NCI-H2107 (cell line): ENCODE measurements at regions not wholly inside any gene's neighbourhood (a gene's known extent, or its start where the extent isn't known, plus 50 kb on each side); places are given as distances from the start of the nearest gene placed in this dataset.

Experiments
- DNase-seq: peaks from one replicate; lab custom pipeline; 2025; lab: John Stamatoyannopoulos, UW

DNA sequence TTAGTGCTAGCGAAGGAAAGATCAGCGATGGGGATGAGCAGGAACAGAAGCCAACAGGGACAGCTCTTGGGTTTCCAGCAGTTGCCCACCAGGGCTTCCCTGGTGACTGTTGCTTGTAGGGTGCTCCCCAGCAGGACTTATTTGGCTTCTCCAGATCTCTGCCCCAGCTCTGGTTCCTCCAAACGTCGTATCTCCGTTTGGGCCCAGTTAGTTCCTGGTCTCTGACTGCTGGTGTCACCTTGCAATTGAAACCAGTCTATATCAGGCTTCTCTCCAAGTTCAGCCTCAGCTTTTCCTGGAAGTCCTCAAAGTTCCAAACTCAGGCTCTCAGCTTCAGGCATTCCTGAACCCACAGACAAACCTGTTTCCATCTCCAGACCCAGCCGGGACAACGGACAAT lies 70.8 kb upstream of the NXT1 start:
- no peak for DNase-seq

DNA sequence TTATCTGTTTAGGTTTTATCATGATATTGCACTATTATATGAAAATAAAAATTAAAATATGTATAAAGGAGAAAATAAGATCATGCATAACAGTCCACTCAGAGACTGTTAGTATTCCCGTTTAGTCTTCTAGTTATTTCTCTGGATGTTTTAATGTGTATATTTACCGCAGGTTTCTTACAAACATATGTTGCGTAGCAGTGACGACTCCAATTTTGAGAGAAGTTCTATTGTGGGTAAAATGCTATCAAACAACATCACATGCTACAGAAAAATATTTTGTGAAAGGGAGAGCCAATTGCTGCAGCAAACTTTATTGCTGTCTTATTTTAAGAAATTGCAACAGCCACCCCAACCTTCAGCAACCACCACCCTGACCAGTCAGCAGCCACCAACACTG lies 72.4 kb upstream of the NXT1 start:
- no peak for DNase-seq

DNA sequence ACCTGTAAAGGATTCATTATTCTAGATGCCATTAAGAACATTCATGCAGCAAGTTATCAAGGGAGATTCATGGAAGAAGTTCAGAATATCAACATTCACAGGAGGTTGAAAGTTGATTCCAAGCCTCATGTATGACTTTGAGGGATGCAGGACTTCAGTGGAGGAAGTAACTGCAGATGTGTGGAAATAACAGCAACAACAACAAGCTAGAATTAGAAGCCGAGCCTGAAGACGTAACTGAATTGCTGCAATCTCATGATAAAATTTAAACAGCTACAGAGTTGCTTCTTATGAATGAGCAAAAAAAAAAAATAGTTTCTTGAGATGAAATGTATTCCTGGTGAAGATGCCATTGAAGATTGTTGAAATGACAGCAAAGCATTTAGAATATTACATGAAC lies 73.3 kb upstream of the NXT1 start:
- DNase-seq, result no peak

DNA sequence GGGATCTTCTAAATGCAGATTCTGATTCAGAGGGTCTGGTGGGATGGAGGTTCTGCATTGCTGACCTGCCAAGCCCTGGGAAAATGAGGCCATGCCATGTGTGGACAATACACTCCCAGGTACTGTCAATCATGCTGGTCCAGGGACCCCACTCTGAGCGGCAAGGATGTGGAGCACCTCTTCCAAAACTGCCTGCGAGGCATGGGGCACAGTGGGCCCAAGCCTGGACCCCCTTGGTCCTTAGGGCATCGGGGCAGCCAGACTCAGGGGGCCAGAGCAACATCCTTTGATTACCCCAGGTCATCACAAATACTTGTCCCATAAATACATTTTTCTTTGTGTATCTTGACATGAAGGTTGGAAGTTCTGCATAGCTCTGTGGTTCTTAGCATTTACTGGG lies 76.8 kb upstream of the NXT1 start:
- no peak for DNase-seq

DNA sequence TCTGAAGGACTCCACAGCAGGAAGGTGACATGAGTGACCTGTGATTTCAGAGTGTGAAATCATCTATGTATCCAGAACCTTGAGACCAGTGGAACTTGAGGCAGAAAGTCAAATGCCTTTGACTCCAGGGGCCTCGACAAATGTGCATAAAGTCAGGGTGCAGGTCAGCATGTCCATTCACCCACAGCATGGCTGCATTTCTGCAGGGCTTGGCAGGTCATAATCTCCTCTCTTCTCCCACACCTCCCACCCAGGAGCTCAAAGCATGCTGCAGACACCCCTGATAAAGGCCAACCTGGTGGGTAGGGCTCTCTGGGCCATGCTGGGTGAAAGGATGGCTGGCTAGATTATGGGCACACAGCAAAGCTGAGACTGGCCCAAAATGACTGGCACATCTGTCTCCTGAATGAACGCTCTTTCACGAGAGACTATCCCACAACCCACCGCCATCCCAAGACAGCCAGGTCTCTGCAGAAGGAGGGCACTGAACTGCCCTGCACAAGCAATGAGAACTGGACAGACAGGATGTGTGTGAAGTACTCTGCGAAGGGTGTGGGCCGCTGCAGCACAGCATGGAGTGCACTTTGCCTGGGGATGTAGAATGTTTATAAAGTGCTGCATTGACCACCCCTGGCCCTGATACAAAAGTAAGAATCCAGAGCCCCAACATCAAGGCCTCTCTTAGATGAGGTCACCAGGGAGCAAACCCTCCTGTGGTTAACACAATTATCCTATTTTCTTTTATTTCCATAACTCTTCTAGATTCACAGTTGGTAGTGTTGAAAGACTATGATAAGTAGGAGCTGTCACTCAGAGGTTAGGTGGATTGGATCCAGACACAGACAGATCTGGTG lies 78.2 kb upstream of the NXT1 start:
- DNase-seq, result no peak

DNA sequence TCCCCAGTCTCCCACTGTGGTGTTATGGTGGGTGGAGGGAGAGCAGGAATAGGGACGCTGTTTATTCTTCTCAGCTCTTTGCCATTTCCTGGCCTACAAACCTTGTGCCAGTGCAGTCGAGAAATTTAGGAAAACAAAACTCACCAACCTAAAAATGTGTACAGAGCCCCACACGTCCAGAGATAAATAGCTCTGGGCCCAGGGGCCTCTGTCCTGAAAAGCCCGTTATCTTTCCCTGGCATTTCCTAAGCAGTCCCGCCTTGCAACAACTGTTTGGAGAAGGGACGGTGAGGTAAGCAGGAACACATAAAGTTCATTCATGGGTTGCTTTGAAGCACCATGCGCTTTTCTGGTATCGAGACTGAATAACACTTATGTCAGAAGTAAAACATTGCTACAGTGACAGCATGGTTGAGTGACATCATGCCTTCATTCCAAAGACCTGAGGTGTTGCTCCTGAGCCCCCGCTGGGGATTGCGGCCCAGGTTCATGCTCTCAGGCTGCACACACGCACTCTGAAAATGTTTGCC lies 80.1 kb upstream of the NXT1 start:
- no peak for DNase-seq

DNA sequence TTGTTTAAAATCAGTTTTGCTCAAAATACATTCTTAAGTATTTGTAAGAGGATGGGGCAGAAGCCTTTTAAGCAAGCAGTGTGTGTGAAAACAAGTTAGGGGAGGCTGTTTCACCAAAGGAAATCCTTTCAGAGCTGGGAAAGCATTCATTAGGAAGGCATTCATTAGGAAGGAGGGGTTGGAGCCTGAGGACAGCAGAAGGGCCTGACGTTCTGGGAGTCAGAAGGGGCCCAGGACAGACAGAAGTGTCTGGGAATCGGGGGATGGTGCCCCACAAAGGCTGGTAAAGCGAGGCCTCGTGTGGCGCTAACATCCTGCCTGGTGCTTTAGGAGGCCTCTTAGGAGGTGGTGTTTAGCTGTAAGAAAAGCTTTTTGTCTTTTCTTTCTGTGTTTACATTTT lies 80.6 kb upstream of the NXT1 start:
- no peak for DNase-seq

DNA sequence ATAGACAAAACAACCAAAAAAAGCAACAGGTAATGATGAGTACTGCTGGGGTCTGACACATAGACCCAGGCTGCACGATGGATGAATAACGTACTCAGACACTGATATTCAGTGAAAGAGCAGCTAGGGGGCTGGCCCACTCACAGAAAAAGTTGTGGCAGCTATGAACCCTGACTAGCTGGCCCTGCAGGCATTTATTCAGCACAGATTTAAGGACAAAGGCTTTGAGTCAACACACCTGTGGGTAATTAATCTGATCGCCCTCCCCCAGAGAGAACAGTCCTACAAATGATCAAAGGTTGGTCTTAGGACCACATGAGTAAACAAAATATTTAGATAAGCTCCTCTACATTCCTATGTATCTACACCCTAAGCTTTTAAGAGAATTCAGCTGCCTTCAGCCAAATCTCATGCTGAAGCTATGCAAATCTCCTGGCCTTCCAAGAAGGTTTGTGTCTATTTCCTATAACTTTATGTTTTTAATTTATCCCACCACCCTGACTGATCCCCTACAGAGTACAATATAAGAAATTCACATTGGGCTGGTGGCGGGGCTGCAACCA lies 81.7 kb upstream of the NXT1 start:
- DNase-seq, result no peak

DNA sequence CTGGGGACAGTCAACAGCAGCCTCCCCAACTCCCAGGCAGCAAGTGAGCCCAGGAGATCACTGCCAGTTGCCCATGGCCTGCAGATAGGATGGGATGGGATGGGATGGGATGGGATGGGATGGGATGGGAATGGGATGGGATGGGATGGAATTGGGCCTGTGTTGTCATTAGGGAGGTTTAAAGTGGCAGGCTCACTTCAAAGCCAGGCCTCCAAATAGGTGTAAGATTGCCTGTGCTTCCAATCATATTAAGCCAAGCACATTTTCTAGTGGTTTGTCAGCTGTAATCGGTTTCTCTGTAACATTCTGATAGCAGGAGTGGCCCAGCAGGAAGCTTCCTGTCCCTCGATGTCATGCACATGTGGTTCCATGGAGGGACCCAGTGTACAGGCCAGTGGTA lies 82.7 kb upstream of the NXT1 start:
- DNase-seq, result no peak

DNA sequence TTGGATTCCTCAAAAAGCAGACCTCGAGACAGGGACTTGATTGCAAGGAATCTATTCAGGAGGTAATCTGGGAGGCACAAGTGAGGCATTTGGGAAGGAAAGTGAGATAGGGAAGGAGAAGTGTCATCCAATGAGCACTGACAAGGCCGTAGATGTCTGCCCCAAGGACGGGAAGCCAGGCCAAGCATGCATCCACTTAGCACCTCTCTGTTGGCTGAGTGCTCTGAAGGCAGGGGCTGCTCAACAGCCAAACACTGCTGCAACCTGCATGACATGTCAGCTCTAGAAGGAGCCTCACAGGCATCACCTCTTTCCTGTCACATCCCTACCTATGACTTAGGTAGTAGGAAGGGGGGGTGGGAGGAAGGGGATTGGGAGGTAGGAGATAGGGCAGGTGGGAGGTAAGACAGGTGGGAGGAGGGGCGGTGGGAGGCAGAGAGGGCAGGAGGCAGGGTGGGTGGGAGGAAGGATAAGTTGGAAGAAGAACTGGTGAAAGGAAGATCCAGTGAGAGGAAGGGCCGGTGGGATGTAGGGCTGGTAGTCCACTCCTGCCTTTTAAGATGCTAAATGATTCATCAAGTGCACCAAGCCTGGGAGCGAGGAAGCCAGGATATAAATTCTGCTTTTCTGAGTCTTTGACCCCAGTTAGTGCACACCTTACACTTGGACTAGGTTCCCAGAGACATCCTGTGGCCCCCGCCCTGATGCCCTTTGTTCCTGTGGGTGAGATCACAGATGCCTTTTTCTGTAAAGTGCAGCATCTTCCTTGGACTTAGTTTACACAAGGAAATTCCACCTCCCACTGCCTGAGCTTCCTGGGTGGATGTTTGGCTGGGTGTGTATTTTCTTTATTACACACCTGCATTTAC lies 83.8 kb upstream of the NXT1 start:
- no peak for DNase-seq

DNA sequence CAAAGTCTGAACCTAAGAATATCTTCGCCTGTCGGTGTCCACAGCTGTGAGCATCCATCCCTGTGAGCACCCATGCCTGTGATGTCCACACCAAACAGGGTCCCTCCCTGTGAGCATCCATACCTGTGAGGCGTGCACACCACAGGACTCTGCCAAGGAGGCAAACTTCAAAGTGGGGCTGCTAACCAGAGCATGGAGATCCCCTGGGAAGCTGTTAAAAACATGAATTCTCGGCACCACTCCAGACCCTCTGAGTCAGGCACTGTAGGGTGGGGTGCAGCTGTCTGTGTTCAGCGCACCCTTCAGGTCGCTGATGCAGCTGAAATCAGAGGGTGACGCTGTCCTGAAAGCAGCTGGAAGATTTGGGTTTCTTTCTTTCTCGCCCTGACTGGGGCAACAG lies 85.4 kb upstream of the NXT1 start:
- no peak for DNase-seq

DNA sequence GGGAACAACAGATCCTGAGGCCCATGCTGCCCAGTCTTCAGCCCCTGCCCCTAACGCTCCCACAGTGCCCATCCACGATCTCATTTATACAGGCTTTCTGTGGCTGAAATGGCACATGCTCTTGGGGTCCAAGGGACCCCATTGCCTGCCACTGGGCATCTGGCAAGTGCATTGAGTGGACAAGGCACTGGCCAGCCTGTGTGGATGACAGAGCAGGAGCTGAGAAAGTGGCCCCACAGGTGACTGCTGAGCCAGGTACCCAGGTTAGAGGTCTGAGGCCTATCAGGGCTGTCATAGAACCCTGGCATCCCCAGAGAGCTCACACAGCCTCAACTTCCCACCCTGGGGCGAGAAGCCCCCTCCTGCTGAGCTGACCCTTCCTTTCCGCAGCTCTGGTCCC lies 86.0 kb upstream of the NXT1 start:
- no peak for DNase-seq

DNA sequence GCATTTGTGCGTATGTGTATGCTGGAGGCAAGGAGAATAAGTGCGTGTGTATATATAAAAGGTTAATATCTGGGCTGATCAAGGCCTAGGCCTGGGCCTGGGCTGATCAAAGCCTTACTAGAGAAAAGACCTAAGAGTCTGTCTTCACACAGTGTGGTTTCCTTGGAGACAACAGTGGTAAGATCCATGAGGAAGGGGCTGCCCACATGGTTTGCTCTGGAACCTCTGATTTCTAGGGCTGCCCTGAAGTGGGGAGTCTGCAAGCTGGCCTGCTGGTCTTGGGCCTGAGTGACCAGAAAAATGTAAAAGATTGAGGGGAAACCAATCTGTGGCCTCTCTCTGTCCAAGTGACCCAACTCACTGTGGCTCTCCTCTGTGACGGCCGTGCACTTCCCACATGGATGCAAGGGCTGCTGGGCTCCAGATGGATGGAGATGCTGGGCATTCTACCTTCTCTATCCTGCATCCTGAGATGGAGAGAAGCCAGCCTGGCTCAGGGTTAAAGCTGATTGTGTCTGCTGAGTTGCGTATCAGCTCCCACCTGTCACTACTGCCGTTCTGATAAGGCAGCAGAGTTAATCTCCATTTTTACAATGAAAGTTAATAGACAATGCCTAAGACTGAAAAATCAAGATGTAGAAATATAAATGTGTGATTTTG lies 90.3 kb upstream of the NXT1 start:
- DNase-seq, result no peak

DNA sequence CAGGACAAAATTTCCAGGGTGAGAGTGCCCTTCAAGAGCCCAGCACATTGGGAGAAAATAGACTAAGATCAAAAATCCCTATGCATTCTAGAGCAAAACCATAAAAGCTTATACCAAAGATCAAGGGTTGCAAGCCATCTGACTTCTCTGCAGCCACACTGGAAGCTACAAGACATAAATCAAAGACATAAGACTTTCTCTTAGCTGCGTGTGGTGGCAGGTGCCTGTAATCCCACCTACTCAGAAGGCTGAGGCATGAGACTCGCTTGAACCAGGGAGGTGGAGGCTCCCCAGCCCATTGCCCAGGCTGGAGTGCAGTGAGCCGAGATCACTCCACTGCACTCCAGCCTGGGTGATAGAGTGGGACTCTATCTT lies 91.9 kb upstream of the NXT1 start:
- DNase-seq, result no peak

DNA sequence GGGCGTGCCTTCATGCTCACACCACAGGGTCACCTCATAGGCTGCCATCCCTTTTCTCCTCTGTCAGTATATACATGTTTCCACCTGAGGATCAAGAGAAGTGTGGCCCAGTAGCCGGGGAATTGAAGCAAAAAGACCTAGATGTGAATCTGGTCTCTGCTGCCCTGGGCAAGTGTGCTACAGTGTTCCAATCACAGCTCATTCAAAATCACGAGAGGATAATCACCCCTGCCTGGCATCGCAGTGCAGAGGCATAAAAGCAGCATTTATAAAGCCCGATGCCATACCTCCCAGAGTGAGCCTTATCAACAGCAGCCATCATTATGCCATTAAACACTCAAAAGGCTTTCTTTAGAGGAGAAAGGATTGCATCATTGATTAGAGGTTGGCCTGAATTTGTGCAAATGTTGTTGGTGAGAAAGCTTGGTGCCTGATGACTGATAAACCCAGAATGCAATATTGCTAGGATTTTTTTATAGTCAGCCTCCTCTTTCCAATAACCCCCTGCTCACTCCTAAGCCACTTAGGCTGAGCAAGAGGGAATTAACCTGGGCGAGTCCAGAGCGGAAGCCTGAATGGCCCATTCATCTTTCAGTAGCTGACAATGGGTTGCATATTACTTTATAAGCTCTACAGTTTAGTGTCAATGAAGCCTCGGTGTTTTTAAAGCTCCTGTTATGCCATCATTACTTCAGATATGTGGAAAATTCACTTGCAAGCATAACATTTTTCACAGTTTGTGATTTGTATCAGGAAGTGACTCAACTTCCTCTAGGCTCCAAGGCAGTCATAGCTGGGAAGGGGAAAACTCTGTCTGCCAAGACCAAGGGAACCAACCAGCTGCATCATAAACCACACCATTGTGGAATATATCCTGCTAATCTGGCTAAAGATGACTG lies 92.5 kb upstream of the NXT1 start:
- DNase-seq, result no peak

DNA sequence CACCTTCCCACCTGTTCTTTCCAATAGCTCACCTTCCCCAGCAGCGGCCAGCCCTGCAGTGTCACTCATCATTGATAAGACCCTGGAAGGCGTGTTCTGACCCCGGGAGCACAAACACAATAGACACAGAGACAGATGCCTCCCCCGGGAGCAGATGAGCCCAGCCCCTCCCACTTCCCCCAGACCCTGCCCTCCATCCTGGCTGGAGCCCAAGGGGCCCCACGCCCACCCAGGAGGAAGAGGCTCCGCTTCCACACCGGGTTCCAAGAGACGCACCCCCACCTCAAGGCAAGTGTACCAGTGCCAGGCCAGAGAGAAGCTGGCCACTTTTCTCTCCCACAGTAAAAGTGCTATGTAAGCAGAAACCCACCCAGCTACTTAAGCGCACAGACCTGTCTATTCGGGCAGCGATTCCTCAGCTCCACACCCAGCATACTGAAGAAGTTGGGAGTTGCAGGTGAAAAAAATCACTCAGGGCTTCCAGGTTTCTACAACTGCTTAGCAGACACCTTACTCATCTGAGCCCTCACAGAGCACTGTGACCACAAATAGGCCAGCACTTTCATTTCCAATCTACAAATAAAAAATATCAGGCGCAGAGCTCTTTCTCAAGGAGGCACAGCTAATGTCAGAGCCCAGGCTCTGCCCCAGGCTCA lies 93.4 kb upstream of the NXT1 start:
- no peak for DNase-seq

DNA sequence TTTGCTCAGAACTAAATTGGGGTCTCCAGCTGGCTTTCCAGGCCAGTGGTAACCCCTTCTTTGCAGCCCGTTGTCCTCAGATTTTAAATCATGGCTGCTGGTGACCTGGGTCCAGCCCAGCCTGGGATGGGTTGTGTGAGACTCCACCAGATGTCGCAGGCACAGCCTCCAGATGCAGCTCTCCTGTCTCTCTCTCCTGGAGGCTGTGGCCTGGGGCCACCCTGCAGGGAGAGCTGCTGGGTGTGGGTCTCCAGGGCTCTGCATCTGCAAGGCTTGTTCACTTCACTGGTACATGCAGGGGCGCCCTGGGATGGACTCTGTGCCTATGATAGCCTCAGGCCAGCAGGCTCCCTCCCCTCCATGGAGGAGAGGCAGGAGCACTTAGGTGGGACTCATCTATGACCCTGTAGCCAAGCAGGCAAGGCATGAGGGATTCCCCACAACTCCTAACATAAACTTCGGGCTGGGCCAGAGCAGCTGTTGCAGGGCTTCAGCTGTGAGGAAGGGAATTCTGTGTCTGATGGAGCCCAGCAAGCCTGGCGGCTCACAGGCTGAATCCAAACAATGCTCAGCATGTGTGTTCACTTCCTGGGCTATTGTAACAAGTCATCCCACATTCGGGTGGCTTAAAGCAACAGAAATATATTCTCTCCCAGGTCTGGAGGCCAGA lies 94.7 kb upstream of the NXT1 start:
- no peak for DNase-seq

DNA sequence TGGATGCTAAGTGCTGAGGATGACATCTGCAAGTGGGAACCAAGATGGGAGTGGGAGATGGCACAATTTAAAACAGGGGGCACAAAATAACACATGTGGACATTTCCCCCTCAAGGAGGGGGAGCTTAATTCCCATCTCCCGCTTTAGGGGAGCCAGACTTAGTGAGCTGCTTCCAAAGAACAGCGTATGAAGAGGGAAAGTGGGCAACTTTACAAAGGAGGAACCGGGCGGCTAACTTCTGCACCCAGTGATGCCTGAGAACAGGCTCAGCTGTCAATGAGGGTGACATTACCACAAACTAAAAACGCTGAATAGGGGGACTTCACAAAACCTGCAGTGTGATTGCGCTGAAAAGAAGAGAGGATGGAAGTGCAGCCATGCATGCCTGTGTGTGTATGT lies 95.5 kb upstream of the NXT1 start:
- DNase-seq, result no peak

DNA sequence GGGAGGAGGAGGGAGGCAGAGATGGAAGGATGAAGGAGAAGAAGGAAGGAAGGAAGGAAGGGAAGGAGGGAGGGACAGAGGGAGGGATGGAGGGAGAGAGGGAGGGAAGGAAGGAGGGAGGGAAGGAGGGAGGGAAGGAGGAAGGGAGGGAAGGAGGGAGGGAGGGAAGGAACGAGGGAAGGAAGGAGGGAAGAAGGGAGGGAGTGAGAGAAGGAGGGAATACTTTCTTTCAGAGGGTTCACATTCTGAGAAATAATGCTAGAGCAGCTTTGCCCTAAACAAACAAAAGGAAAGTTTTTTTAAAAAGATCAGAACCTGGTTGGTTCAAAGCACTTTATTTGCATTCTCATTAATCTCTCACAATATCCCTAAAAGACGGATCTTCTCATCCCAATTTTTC lies 96.1 kb upstream of the NXT1 start:
- DNase-seq, result no peak

DNA sequence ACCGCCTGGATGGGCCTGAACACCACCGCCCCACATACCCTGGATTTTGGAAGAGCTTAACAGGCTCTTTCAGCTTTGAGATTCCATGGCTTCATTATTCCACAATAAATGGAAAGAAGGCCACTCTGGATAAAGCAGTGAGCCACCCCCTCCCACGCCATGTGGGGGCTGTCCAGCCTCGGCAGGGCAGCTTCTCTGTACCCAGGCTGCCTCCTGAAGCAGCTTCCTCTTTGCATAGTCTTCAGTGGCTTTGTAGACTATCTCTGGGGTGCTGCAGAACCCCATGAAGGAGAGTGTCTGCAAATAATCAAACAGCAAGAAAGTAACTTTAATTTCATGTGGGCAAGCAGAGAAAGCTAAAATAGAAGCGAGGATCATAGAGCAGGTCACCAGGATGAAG lies 96.6 kb upstream of the NXT1 start:
- DNase-seq, result no peak
